ENCODE measurements at regions not wholly inside any gene's neighbourhood (a gene's known extent, or its start where the extent isn't known, plus 50 kb on each side); places are given as distances from the start of the nearest gene placed in this dataset.
"Not testable (repeated sequence)": the region's sequence is repeated elsewhere in the genome, so short reads cannot be mapped to it uniquely, and the experiment has no call there.

DNA sequence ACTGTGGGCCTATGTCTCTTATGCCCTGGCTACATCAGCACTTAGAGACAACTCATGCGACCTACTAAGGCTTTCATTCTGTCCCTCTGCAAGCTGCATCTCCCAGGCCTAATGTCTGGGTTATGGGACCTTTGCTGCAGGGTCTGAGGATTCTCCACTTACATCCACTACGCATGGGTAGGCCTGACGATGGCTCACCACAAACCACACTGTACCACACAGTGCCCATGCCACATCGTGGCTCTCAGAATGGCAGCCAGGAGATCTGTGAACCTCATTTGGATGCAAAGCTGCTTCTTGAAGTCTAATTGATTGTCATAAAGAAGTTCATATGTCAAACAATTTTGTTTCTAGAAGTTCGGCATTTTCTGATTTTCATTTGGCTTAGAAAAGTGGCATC, 84.6 kb upstream of the BEND4 start:
- TF ChIP-seq, protein P1, sequence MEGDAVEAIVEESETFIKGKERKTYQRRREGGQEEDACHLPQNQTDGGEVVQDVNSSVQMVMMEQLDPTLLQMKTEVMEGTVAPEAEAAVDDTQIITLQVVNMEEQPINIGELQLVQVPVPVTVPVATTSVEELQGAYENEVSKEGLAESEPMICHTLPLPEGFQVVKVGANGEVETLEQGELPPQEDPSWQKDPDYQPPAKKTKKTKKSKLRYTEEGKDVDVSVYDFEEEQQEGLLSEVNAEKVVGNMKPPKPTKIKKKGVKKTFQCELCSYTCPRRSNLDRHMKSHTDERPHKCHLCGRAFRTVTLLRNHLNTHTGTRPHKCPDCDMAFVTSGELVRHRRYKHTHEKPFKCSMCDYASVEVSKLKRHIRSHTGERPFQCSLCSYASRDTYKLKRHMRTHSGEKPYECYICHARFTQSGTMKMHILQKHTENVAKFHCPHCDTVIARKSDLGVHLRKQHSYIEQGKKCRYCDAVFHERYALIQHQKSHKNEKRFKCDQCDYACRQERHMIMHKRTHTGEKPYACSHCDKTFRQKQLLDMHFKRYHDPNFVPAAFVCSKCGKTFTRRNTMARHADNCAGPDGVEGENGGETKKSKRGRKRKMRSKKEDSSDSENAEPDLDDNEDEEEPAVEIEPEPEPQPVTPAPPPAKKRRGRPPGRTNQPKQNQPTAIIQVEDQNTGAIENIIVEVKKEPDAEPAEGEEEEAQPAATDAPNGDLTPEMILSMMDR (IDR thresholded peaks at IDR 0.05; ENCODE audit: low read depth, low read length), result no peak
- Histone ChIP-seq H3K36me3 (no peaks in the 10 kb centered on the region), H3K4me1 (ENCODE audit: low read depth) (no peaks in the 10 kb centered on the region), H3K9me3 (ENCODE audit: low read depth) (no peaks in the 10 kb centered on the region), H3K27ac (no peak overlapping the region), H3K4me3 (no peak overlapping the region), H3K27me3 (no peaks in the 10 kb centered on the region)
- no peak for DNase-seq (ENCODE audit: low read depth in 1 of 2, low spot score in 1 of 2)

DNA sequence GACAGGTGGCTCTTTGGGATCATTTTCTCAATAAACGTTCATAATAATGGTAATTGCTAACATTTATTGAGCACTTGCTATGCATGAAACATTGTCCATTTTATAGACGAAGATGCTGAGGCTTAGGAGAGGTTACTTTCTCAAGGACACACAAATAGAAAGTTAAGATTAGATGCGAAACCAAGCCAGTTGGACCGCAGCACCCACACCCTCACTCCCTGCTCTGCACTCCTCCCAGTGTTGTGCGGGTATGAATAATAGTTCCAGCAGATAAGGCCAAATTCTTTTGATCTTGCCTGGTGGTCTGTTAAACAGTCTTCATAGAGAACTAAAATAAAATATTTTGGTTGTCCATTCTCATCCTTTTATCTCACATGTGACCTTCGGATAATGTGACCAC, 85.0 kb upstream of the BEND4 start:
- TF ChIP-seq, protein P1 (IDR thresholded peaks at IDR 0.05; ENCODE audit: low read depth, low read length), result no peak
- H3K4me3 ChIP-seq, result no peak overlapping the region
- DNase-seq (ENCODE audit: low read depth in 1 of 2, low spot score in 1 of 2), result no peak
- H3K27ac ChIP-seq, result no peak overlapping the region
- H3K9me3 ChIP-seq (ENCODE audit: low read depth), result no peaks in the 10 kb centered on the region
- H3K4me1 ChIP-seq (ENCODE audit: low read depth), result no peaks in the 10 kb centered on the region
- H3K27me3 ChIP-seq, result no peaks in the 10 kb centered on the region
- no peaks in the 10 kb centered on the region for H3K36me3 ChIP-seq

DNA sequence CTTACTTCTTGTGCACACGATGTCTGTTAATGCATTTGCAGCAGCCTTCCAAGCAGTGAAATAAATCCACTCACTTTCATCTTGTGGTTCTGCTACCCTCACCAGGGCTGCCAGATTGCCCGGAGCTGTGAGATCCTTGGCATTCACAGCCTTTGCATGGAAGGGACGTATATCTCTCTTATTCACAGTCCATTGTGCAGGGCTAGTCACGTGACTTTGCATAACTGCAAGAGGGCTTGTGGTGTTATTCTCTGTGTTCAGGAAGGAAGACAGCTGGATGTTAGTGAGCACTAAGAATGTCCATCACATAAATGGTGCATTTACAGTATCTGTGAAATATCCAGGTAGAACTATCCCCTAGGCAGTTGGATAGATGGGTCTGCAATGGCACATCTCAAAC, 96.5 kb upstream of the BEND4 start:
- H3K36me3 ChIP-seq, result no peaks in the 10 kb centered on the region
- H3K4me1 ChIP-seq (ENCODE audit: low read depth), result no peaks in the 10 kb centered on the region
- TF ChIP-seq, protein P1 (IDR thresholded peaks at IDR 0.05; ENCODE audit: low read depth, low read length), result no peak
- H3K27me3 ChIP-seq, result no peaks in the 10 kb centered on the region
- H3K27ac ChIP-seq, result no peak overlapping the region
- DNase-seq (ENCODE audit: low read depth in 1 of 2, low spot score in 1 of 2), result no peak
- no peaks in the 10 kb centered on the region for H3K9me3 ChIP-seq (ENCODE audit: low read depth)
- no peak overlapping the region for H3K4me3 ChIP-seq

DNA sequence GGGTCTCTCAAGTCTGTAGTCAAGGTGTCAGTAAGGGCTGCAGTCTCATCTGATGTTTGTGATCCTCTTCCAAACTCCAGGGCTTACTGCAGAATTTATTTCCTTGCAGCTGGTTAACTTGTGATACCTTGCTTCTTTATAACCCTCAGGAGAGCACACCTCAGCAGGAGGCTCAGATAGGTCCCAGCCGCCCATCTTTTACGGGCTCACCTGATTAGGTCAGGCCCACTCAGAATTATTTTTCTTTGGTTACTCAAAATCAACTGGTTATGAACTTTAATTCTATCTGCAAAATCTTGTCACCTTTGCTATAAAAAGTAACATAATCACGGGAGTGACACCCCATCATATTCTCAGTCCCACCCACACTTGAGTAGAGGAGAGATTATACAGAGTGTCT, 99.9 kb upstream of the BEND4 start:
- TF ChIP-seq, protein P1 (IDR thresholded peaks at IDR 0.05; ENCODE audit: low read depth, low read length), result no peak
- Histone ChIP-seq H3K27ac (no peak overlapping the region), H3K4me1 (ENCODE audit: low read depth) (no peaks in the 10 kb centered on the region), H3K9me3 (ENCODE audit: low read depth) (no peaks in the 10 kb centered on the region), H3K36me3 (no peaks in the 10 kb centered on the region), H3K4me3 (no peak overlapping the region), H3K27me3 (no peaks in the 10 kb centered on the region)
- DNase-seq (ENCODE audit: low read depth in 1 of 2, low spot score in 1 of 2), result no peak

DNA sequence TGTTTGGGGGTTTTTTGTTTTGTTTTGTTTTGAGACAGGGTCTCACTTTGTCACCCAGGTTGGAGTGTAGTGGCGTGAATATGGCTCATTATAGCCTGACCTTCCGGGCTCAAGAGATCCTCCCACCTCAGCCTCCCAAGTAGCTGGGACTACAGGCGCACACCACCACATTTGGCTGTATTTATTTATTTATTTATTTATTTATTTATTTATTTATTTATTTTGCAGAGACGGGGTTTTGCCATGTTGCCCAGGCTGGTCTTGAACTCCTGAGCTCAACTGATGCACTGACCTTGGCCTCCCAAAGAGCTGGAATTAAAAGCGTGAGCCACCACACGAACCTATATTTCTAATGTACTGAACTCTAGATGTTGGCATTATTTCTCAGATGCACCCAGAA, 105.2 kb upstream of the BEND4 start:
- not testable (repeated sequence) for H3K4me3 ChIP-seq

DNA sequence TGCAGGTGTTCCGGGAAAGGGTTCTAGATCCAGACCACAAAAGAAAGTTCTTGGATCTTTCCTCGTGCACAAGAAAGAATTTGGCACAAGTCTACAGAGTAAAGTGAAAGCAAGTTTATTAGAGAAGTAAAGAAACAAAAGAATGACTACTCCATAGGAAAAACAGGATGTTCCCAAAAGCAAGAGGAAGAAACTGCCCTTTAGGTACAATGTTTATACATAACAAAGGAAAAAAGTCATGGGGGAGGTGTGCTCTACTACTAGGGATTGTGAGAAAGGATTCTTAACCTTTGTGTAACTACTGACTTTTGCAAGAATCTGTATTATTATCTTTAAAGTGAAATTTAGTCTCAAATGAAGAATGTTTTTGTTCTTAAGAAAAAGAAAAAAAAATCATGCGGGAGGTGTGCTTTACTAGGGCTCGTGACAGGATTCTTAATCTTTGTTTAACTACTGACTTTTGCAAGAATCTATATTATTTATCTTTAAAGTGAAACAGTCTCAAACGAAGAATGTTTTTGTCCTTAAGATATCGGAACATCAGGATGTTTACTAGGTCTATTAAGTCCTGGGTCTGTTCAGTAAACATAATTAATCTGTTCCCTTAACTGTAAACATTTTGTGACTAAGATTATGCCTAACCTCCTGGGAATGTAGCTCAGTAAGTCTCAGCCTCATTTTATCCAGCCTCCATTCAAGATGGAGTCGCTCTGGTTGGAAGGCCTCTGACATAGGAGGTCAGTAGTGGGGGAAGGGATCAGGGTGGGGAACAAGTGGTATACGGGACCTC, 110.4 kb upstream of the BEND4 start:
- TF ChIP-seq, protein P1 (IDR thresholded peaks at IDR 0.05; ENCODE audit: low read depth, low read length), result no peak
- no peaks in the 10 kb centered on the region for H3K27me3 ChIP-seq
- H3K4me1 ChIP-seq (ENCODE audit: low read depth), result no peaks in the 10 kb centered on the region
- no peak overlapping the region for H3K4me3 ChIP-seq
- no peak overlapping the region for H3K27ac ChIP-seq
- no peaks in the 10 kb centered on the region for H3K9me3 ChIP-seq (ENCODE audit: low read depth)
- no peaks in the 10 kb centered on the region for H3K36me3 ChIP-seq
- no peak for DNase-seq (ENCODE audit: low read depth in 1 of 2, low spot score in 1 of 2)

More for the DNA sequence above, 105.2 kb upstream of the BEND4 start:
- H3K4me1 ChIP-seq (ENCODE audit: low read depth); H3K27ac ChIP-seq; H3K27me3 ChIP-seq; H3K36me3 ChIP-seq; H3K9me3 ChIP-seq (ENCODE audit: low read depth); DNase-seq (ENCODE audit: low read depth in 1 of 2, low spot score in 1 of 2): not testable (repeated sequence)
